ENCODE measurements at regions not wholly inside any gene's neighbourhood (a gene's known extent, or its start where the extent isn't known, plus 50 kb on each side); places are given as distances from the start of the nearest gene placed in this dataset.

DNA sequence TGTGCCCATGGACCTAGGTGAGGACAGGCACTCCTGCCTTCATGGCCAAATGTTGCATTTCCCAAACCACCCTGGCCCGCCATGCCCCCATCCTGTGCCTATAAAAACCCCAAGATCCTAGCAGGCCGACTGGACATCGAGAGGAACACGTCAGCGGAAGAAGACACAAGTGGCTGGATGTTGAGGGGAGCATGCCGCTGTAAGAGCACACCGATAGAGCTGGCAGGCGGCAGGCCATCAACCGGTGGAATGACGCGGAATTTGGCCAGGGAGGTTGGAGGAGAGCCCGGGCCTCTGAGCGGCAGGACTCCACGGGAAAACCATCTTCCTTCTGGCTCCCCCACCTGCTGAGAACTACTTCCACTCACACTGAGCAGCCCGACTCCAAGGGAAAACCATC lies 361.1 kb upstream of the TMPRSS15 start:
- Histone ChIP-seq H3K9ac (ENCODE audit: low read depth, low read length) (no peak overlapping the region), H3K9me3 (replicated peaks; ENCODE audit: low read length) (no peaks in the 10 kb centered on the region), H3K4me3 (ENCODE audit: low read length) (no peak overlapping the region), H3K4me1 (ENCODE audit: control insufficient read depth, insufficient read depth, low read length) (no peaks in the 10 kb centered on the region), H3K4me2 (ENCODE audit: low read length) (no peak overlapping the region), H3K36me3 (ENCODE audit: insufficient read depth, low read length) (no peaks in the 10 kb centered on the region), H3K27me3 (ENCODE audit: control insufficient read depth, insufficient read depth, low read length) (no peaks in the 10 kb centered on the region)

DNA sequence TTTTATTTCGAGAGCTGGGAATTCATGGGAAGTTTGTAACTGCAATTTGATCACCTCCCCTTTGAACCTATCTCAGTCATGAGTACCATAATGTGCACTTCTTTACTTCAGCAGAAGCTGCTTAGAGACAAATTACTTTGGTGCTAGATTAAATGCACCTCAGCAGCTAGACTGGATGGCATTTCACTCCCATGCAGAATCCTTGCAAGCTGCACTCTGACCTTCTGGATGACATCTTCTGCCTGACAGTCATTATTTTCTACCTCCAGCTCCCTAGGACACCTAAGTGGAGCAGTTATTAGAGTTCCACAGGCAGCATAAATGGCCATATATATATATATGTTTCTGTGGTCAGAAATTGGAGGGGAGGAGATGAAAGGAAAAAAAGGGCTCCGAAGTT lies 366.0 kb upstream of the TMPRSS15 start:
- no peak overlapping the region for H3K4me3 ChIP-seq (ENCODE audit: low read length)
- H3K9ac ChIP-seq (ENCODE audit: low read depth, low read length) = no peak overlapping the region
- no peaks in the 10 kb centered on the region for H3K4me1 ChIP-seq (ENCODE audit: control insufficient read depth, insufficient read depth, low read length)
- no peaks in the 10 kb centered on the region for H3K9me3 ChIP-seq (replicated peaks; ENCODE audit: low read length)
- H3K36me3 ChIP-seq (ENCODE audit: insufficient read depth, low read length) = no peaks in the 10 kb centered on the region
- H3K4me2 ChIP-seq (ENCODE audit: low read length) = no peak overlapping the region
- no peaks in the 10 kb centered on the region for H3K27me3 ChIP-seq (ENCODE audit: control insufficient read depth, insufficient read depth, low read length)

DNA sequence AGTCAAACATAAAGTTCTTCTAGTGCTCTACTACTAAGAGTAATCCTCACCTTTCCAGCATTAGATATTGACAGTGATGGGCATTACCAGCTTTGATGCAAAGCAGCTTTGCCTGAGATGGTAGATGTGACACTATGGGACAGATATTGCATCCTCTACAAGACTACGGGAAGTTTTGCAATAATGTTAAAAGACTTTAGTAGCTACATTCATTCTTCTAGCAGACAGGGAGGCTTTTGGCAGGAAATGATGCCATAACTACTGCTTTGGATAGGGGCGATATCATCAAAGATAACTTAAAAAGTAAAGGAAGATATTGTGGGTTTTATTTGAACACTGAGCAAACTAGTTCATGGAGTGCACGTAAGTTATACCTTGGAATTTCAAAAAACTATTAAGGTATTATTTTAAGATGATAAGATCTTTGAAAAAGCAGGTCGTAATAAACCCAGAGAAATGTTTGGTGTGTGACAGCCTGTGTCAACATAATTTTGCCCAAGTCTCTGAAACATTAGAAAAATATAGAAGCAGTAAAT lies 368.3 kb upstream of the TMPRSS15 start:
- no peaks in the 10 kb centered on the region for H3K4me1 ChIP-seq (ENCODE audit: control insufficient read depth, insufficient read depth, low read length)
- H3K9me3 ChIP-seq (replicated peaks; ENCODE audit: low read length) = no peaks in the 10 kb centered on the region
- no peaks in the 10 kb centered on the region for H3K27me3 ChIP-seq (ENCODE audit: control insufficient read depth, insufficient read depth, low read length)
- no peak overlapping the region for H3K4me3 ChIP-seq (ENCODE audit: low read length)
- H3K36me3 ChIP-seq (ENCODE audit: insufficient read depth, low read length) = no peaks in the 10 kb centered on the region
- H3K4me2 ChIP-seq (ENCODE audit: low read length) = no peak overlapping the region
- no peak overlapping the region for H3K9ac ChIP-seq (ENCODE audit: low read depth, low read length)

DNA sequence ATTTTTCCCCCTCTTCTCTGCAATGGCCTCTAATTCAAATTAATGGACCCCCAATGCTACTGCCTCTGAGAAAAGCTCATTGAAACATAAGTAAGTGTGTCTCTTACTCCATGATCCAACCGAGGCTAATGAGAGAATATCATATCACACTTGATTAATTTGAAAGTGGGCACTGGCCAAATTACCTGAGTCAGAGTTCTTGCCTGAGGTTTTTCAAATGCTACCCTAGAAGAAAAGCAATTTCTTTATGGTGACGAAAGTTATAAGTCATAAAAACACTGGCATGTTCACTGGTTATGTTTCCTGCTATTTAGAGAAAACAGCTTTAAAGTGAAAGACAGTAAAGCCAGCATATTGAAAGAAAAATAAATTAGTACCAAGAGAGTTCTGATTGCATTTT lies 368.8 kb upstream of the TMPRSS15 start:
- Histone ChIP-seq H3K27me3 (ENCODE audit: control insufficient read depth, insufficient read depth, low read length) (no peaks in the 10 kb centered on the region), H3K4me2 (ENCODE audit: low read length) (no peak overlapping the region), H3K9ac (ENCODE audit: low read depth, low read length) (no peak overlapping the region), H3K9me3 (replicated peaks; ENCODE audit: low read length) (no peaks in the 10 kb centered on the region), H3K4me3 (ENCODE audit: low read length) (no peak overlapping the region), H3K4me1 (ENCODE audit: control insufficient read depth, insufficient read depth, low read length) (no peaks in the 10 kb centered on the region), H3K36me3 (ENCODE audit: insufficient read depth, low read length) (no peaks in the 10 kb centered on the region)

DNA sequence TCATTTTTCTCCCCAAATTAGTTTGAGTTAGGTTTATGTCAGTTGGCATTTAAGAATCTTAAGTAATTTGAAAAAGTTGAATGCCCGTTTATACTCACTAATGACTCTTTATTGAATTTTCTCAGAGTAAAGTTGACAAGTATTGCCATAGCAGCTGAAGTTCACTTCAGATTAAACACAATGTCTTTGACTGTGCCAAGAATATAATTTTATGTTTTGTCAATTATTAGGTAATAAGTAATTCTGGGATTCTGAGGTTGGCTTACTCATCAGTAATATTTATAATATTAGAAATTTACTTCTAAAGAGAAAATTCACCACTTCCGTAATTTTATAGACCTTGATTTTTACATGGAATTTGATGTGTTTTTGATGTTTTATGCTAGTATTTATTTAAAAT lies 369.3 kb upstream of the TMPRSS15 start:
- no peak overlapping the region for H3K9ac ChIP-seq (ENCODE audit: low read depth, low read length)
- H3K4me2 ChIP-seq (ENCODE audit: low read length) = no peak overlapping the region
- no peaks in the 10 kb centered on the region for H3K4me1 ChIP-seq (ENCODE audit: control insufficient read depth, insufficient read depth, low read length)
- no peaks in the 10 kb centered on the region for H3K27me3 ChIP-seq (ENCODE audit: control insufficient read depth, insufficient read depth, low read length)
- no peak overlapping the region for H3K4me3 ChIP-seq (ENCODE audit: low read length)
- H3K36me3 ChIP-seq (ENCODE audit: insufficient read depth, low read length) = no peaks in the 10 kb centered on the region
- H3K9me3 ChIP-seq (replicated peaks; ENCODE audit: low read length) = no peaks in the 10 kb centered on the region

DNA sequence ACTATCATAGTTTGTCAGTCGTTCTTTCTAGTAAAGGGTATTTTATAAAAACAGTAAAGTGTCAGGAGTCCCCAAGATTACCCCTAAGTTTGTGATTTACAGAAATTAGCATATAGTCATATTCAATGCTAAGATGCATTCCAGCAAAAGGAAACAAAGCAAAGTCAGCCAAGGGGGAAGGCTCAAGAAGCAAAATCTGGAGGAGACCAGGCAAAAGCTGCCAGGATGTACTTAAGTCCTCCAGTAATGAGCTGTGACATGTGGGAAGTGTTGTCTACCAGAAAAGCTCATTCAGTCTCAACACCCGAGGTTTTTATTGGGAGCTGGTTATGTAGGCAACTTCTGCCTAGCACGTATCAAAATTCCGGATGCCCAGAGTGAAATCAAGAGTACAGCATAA lies 373.4 kb upstream of the TMPRSS15 start:
- Histone ChIP-seq H3K9ac (ENCODE audit: low read depth, low read length) (no peak overlapping the region), H3K27me3 (ENCODE audit: control insufficient read depth, insufficient read depth, low read length) (no peaks in the 10 kb centered on the region), H3K4me1 (ENCODE audit: control insufficient read depth, insufficient read depth, low read length) (no peaks in the 10 kb centered on the region), H3K4me2 (ENCODE audit: low read length) (no peak overlapping the region), H3K36me3 (ENCODE audit: insufficient read depth, low read length) (no peaks in the 10 kb centered on the region), H3K4me3 (ENCODE audit: low read length) (no peak overlapping the region), H3K9me3 (replicated peaks; ENCODE audit: low read length) (no peaks in the 10 kb centered on the region)

DNA sequence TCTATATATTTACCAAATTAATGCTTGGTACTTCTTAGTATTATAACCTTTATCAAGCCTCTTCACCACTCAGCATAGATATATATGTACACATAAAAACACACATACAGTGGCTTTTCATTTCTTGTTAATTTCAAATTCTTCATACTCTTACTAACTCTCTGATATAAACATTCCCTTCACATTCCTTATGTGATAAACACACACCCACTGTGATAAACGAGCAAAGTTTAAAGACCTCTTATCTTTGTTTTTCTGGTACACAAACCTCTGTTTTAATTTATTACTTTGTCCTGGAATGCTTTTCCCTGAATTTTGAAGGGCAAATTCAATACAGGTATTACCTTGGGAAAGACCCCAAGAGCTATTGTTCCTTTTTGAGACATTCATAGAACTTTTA lies 379.1 kb upstream of the TMPRSS15 start:
- Histone ChIP-seq H3K36me3 (ENCODE audit: insufficient read depth, low read length) (no peaks in the 10 kb centered on the region), H3K9me3 (replicated peaks; ENCODE audit: low read length) (no peaks in the 10 kb centered on the region)

DNA sequence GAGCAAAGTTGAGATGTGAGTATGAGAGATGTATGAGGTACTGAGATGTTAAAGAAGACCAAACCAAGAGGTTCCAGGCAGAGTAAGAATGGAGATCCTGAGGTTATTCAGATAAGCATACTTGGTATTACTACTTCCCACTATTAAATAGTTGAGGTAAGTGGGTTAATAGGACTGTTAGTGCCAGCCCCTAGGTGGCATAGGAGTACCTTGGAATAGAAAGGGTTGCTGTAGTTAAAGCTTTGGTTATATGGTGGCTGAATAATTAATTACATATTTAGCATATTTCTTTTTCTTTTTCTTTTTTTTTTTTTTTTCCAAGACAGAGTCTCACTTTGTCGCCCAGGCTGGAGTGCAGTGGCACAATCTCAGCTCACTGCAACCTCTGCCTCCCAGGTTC lies 397.9 kb upstream of the TMPRSS15 start:
- Histone ChIP-seq H3K4me1 (ENCODE audit: control insufficient read depth, insufficient read depth, low read length) (no peaks in the 10 kb centered on the region), H3K4me3 (ENCODE audit: low read length) (no peak overlapping the region), H3K9me3 (replicated peaks; ENCODE audit: low read length) (no peaks in the 10 kb centered on the region), H3K4me2 (ENCODE audit: low read length) (no peak overlapping the region), H3K36me3 (ENCODE audit: insufficient read depth, low read length) (no peaks in the 10 kb centered on the region), H3K9ac (ENCODE audit: low read depth, low read length) (no peak overlapping the region), H3K27me3 (ENCODE audit: control insufficient read depth, insufficient read depth, low read length) (no peaks in the 10 kb centered on the region)

More for the DNA sequence above, 379.1 kb upstream of the TMPRSS15 start:
- no peak overlapping the region for H3K4me2 ChIP-seq (ENCODE audit: low read length)
- H3K4me1 ChIP-seq (ENCODE audit: control insufficient read depth, insufficient read depth, low read length) = no peaks in the 10 kb centered on the region
- no peaks in the 10 kb centered on the region for H3K27me3 ChIP-seq (ENCODE audit: control insufficient read depth, insufficient read depth, low read length)
- no peak overlapping the region for H3K4me3 ChIP-seq (ENCODE audit: low read length)
- H3K9ac ChIP-seq (ENCODE audit: low read depth, low read length) = no peak overlapping the region

DNA sequence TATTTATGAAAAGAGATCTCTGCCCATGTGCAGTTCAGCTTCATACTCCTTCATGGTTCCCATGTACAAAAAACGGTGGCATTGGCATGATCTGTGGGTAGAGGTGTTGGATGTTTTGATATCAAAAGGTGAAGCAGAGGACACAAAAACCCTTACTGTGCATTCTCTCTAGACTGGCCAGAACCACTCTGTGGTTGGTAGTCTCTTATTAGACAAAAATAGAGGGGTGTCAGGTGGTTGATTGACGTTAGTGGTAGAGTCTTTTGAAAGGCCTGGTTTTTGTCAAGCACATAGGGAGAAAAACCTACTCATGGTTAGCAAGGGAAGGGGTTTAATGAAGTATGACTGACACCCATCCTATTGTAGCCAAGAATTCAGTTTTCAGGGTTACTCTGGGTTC lies 400.0 kb upstream of the TMPRSS15 start:
- Histone ChIP-seq H3K27me3 (ENCODE audit: control insufficient read depth, insufficient read depth, low read length) (no peaks in the 10 kb centered on the region), H3K9me3 (replicated peaks; ENCODE audit: low read length) (no peaks in the 10 kb centered on the region), H3K4me2 (ENCODE audit: low read length) (no peak overlapping the region), H3K9ac (ENCODE audit: low read depth, low read length) (no peak overlapping the region), H3K4me1 (ENCODE audit: control insufficient read depth, insufficient read depth, low read length) (no peaks in the 10 kb centered on the region), H3K4me3 (ENCODE audit: low read length) (no peak overlapping the region), H3K36me3 (ENCODE audit: insufficient read depth, low read length) (no peaks in the 10 kb centered on the region)

DNA sequence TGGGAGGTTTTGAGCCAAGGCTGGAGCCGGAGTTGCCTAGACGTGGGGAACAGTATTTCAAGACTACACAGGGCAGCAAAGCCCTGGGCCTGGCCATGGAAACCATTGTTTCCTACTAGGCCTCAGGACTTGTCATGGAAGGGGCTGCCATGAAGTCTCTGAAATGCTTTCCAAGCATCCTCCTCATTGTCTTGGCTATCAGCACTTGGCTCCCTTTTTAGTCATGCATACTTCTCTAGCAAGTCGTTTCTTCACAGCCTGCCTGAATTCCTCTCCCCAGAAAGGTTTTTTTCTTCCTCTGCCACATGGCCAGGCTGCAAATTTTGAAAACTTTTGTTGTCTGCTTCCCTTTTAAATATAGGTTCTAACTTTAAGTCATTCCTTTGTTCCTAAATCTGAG lies 406.6 kb upstream of the TMPRSS15 start:
- no peak overlapping the region for H3K4me2 ChIP-seq (ENCODE audit: low read length)
- H3K27me3 ChIP-seq (ENCODE audit: control insufficient read depth, insufficient read depth, low read length) = no peaks in the 10 kb centered on the region
- H3K36me3 ChIP-seq (ENCODE audit: insufficient read depth, low read length) = no peaks in the 10 kb centered on the region
- no peak overlapping the region for H3K9ac ChIP-seq (ENCODE audit: low read depth, low read length)
- H3K9me3 ChIP-seq (replicated peaks; ENCODE audit: low read length) = peaks cover 4% of the 10 kb centered on the region
- no peak overlapping the region for H3K4me3 ChIP-seq (ENCODE audit: low read length)
- no peaks in the 10 kb centered on the region for H3K4me1 ChIP-seq (ENCODE audit: control insufficient read depth, insufficient read depth, low read length)

DNA sequence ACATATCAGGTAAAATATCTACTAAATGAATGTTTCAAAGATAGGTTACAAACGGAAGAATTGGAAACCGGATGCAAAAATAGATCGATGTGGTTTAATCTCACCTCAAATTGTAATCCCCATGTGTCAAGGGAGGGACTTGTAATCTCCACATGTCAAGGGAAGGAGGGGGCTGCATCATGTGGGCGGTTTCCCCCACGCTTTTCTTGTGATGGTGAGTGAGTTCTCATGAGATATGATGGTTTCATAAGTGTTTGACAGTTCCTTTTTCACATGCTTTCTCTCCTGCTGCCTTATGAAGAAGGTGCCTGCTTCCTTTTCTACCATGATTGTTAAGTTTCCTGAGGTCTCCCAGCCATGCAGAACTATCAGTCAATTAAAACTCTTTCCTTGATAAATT lies 408.7 kb upstream of the TMPRSS15 start:
- no peak overlapping the region for H3K4me3 ChIP-seq (ENCODE audit: low read length)
- no peaks in the 10 kb centered on the region for H3K36me3 ChIP-seq (ENCODE audit: insufficient read depth, low read length)
- H3K27me3 ChIP-seq (ENCODE audit: control insufficient read depth, insufficient read depth, low read length) = no peaks in the 10 kb centered on the region
- no peaks in the 10 kb centered on the region for H3K4me1 ChIP-seq (ENCODE audit: control insufficient read depth, insufficient read depth, low read length)
- peaks cover 4% of the 10 kb centered on the region for H3K9me3 ChIP-seq (replicated peaks; ENCODE audit: low read length)
- H3K4me2 ChIP-seq (ENCODE audit: low read length) = no peak overlapping the region
- H3K9ac ChIP-seq (ENCODE audit: low read depth, low read length) = no peak overlapping the region

DNA sequence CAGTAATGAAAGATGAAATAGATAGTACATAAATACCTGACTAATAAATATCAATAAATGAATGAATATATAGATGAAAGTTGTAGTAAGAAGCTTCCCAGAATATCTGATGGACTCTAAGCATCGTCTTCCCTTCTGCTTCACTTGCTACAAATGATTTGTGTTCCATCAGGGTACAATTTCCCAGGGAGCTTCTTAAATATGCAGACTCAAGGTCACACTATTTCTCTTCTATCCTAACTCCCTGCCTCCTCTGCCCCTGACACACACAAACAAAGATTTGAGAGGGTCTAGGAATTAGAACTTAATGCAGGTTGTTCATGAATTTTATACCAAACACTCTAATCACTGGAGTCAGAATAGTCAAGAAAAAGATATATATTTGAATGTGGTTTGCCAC lies 415.9 kb upstream of the TMPRSS15 start:
- H3K4me3 ChIP-seq (ENCODE audit: low read length) = no peak overlapping the region
- no peaks in the 10 kb centered on the region for H3K9me3 ChIP-seq (replicated peaks; ENCODE audit: low read length)
- H3K36me3 ChIP-seq (ENCODE audit: insufficient read depth, low read length) = no peaks in the 10 kb centered on the region

More for the DNA sequence above, 415.9 kb upstream of the TMPRSS15 start:
- H3K4me2 ChIP-seq (ENCODE audit: low read length) = no peak overlapping the region
- H3K4me1 ChIP-seq (ENCODE audit: control insufficient read depth, insufficient read depth, low read length) = no peaks in the 10 kb centered on the region
- no peak overlapping the region for H3K9ac ChIP-seq (ENCODE audit: low read depth, low read length)
- H3K27me3 ChIP-seq (ENCODE audit: control insufficient read depth, insufficient read depth, low read length) = no peaks in the 10 kb centered on the region

Measured in skeletal muscle satellite cell (primary cell).